Activated CD4-positive, alpha-beta memory T cell treated with anti-CD3 and anti-CD28 coated beads, Interleukin-2, amount 10 ng/mL, durations not matched to agents 7 days and 5 days (primary cell): ENCODE measurements at regions not wholly inside any gene's neighbourhood (a gene's known extent, or its start where the extent isn't known, plus 50 kb on each side); places are given as distances from the start of the nearest gene placed in this dataset.
"Not testable (repeated sequence)": the region's sequence is repeated elsewhere in the genome, so short reads cannot be mapped to it uniquely, and the experiment has no call there.

Experiments used
- CTCF ChIA-PET: fragments of 350-600 bp; sonication (Branson Sonifier 250); formaldehyde crosslinking; loops from one replicate; lab custom pipeline; 2021; ENCODE audit warnings: antibody characterized with exemption, inconsistent platforms; lab: Charles Lee
- POLR2A ChIA-PET: fragments of 350-600 bp; sonication (Branson Sonifier 250); formaldehyde crosslinking; loops from one replicate; lab custom pipeline; 2021; ENCODE audit warnings: antibody characterized with exemption; lab: Charles Lee
- DNase-seq: peaks from one replicate; pipeline ENCODE4 v3.0.0-alpha.2; 2020
- H3K27ac Mint-ChIP-seq: one replicate; pipeline ENCODE4 v1.8.0; 2021; ENCODE audit warnings: mild to moderate bottlenecking, mixed read lengths
- H3K27me3 Mint-ChIP-seq: one replicate; pipeline ENCODE4 v1.8.0; 2021; ENCODE audit warnings: mixed read lengths
- H3K36me3 Mint-ChIP-seq: one replicate; pipeline ENCODE4 v1.8.0; 2021; ENCODE audit warnings: low read depth, mixed read lengths
- H3K4me1 Mint-ChIP-seq: one replicate; pipeline ENCODE4 v1.8.0; 2021; ENCODE audit warnings: mixed read lengths
- H3K4me3 Mint-ChIP-seq: one replicate; pipeline ENCODE4 v1.8.0; 2021; ENCODE audit warnings: mild to moderate bottlenecking, mixed read lengths
- H3K9me3 Mint-ChIP-seq: one replicate; pipeline ENCODE4 v1.8.0; 2021; ENCODE audit warnings: mixed read lengths

DNA sequence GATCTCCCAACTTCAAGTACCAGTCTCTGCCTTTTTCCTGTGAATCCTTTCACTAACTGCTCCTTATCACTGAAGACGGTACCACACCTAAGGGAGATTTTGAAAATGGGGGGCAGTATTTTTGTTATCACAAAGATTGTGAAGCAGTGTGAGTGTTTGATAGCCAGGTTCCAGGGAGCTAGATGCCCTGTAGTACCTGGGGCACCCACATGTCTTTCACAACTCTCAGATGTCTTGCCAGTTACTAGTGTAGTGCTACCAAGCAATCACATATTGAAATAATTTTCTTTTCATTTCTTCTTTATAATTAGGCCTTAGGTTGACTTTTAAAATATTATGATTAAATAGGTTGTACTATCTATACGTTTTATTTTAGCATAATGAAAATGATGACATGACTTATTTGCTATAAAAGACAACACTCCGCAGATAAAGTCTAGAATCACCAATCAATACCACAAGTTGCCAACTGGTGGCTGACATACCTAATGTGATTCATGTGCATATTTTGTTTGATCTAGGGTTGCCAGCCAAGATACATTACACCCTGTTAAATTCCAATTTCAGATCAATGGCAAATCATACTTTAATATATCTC is 215.9 kb downstream of the EXOC5 start:
- POLR2A ChIA-PET: no interaction called here
- H3K9me3 Mint-ChIP-seq: no peaks in the 10 kb centered on the region
- H3K4me1 Mint-ChIP-seq: no peaks in the 10 kb centered on the region
- no peak overlapping the region for H3K27ac Mint-ChIP-seq
- H3K27me3 Mint-ChIP-seq: peaks cover 14% of the 10 kb centered on the region
- DNase-seq: no peak
- H3K36me3 Mint-ChIP-seq: no peaks in the 10 kb centered on the region
- H3K4me3 Mint-ChIP-seq: no peak overlapping the region
- CTCF ChIA-PET: interaction anchor here (1.4 kb wide), 1 partner anchor 13 kb away, joined by 3 read pairs; no protein-coding TSS in a partner anchor

- CTCF ChIA-PET: no interaction called here
Measured at GRCh38 chr14:57051633-57052032, 217.1 kb downstream of the EXOC5 start.

GRCh38 chr14:57049848-57050247 is 218.9 kb downstream of the EXOC5 start:
- no peaks in the 10 kb centered on the region for H3K4me1 Mint-ChIP-seq
- H3K36me3 Mint-ChIP-seq: no peaks in the 10 kb centered on the region
- POLR2A ChIA-PET: no interaction called here
- CTCF ChIA-PET: no interaction called here
- no peaks in the 10 kb centered on the region for H3K9me3 Mint-ChIP-seq
- no peak for DNase-seq
- H3K4me3 Mint-ChIP-seq: no peak overlapping the region
- no peak overlapping the region for H3K27ac Mint-ChIP-seq
- peaks cover 14% of the 10 kb centered on the region for H3K27me3 Mint-ChIP-seq

More at GRCh38 chr14:57051633-57052032, 217.1 kb downstream of the EXOC5 start:
- Mint-ChIP-seq H3K4me3 (no peak overlapping the region), H3K4me1 (no peaks in the 10 kb centered on the region), H3K27me3 (peaks cover 14% of the 10 kb centered on the region), H3K36me3 (no peaks in the 10 kb centered on the region), H3K27ac (no peak overlapping the region), H3K9me3 (no peaks in the 10 kb centered on the region)
- POLR2A ChIA-PET: no interaction called here
- DNase-seq: no peak

DNA sequence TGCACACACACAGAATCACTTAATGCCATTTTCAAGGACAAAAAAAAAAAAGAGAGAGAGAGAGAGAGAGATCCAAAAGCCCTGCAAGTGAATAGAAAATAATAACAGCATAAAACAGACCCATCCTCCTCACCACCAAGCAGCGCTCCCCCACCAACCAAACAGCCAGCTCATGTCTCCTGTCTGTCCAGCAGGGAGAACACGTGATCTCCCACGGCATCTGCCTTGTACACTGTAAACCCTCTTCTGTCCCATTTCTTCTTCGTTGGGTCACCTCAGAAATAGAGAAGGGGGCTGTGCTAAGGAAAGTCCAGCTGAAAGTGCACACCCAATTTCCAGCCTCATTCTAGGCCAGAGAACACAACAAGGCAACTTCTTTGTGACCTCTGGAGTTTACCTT is 222.5 kb downstream of the EXOC5 start:
- H3K4me1 Mint-ChIP-seq: no peaks in the 10 kb centered on the region
- no peaks in the 10 kb centered on the region for H3K36me3 Mint-ChIP-seq
- no peak overlapping the region for H3K4me3 Mint-ChIP-seq
- ChIA-PET POLR2A (no interaction called here), CTCF (no interaction called here)
- DNase-seq: no peak
- no peaks in the 10 kb centered on the region for H3K9me3 Mint-ChIP-seq
- peaks cover 12% of the 10 kb centered on the region for H3K27me3 Mint-ChIP-seq
- no peak overlapping the region for H3K27ac Mint-ChIP-seq

GRCh38 chr14:57044101-57044973 is 224.4 kb downstream of the EXOC5 start:
- H3K4me1 Mint-ChIP-seq, CTCF ChIA-PET, H3K27me3 Mint-ChIP-seq, H3K27ac Mint-ChIP-seq, H3K4me3 Mint-ChIP-seq, H3K9me3 Mint-ChIP-seq, POLR2A ChIA-PET, DNase-seq, H3K36me3 Mint-ChIP-seq: not testable (repeated sequence)

GRCh38 chr14:57038689-57039088 is 228.4 kb upstream of the OTX2 start:
- no peak overlapping the region for H3K4me3 Mint-ChIP-seq
- no peak for DNase-seq
- H3K36me3 Mint-ChIP-seq: no peaks in the 10 kb centered on the region
- H3K4me1 Mint-ChIP-seq: no peaks in the 10 kb centered on the region
- ChIA-PET CTCF (no interaction called here), POLR2A (no interaction called here)
- no peaks in the 10 kb centered on the region for H3K9me3 Mint-ChIP-seq
- H3K27me3 Mint-ChIP-seq: peaks cover 15% of the 10 kb centered on the region
- no peak overlapping the region for H3K27ac Mint-ChIP-seq

DNA sequence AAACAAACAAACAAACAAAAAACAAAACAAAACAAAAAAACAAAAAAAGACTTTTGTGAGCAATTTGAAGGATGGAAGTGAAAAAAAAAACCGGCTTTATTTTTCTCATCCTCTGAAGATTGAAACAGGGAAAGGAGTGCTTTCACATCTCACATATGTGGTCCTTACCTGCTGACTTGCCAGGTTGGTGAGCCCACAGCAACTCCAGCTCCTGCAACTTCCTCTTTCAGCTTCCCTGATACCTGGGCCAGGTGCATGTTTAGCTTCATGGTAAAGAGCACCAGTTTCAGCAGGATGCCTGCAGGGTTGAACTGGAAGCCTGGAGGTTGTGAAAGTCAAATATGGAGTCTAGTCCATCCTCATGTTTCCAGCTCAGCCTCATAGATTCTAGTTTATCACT is 221.2 kb upstream of the OTX2 start:
- no peaks in the 10 kb centered on the region for H3K36me3 Mint-ChIP-seq
- no peak overlapping the region for H3K4me3 Mint-ChIP-seq
- no peaks in the 10 kb centered on the region for H3K9me3 Mint-ChIP-seq
- no peaks in the 10 kb centered on the region for H3K4me1 Mint-ChIP-seq
- no peak for DNase-seq
- peaks cover 12% of the 10 kb centered on the region for H3K27me3 Mint-ChIP-seq
- ChIA-PET CTCF (no interaction called here), POLR2A (no interaction called here)
- H3K27ac Mint-ChIP-seq: no peak overlapping the region

DNA sequence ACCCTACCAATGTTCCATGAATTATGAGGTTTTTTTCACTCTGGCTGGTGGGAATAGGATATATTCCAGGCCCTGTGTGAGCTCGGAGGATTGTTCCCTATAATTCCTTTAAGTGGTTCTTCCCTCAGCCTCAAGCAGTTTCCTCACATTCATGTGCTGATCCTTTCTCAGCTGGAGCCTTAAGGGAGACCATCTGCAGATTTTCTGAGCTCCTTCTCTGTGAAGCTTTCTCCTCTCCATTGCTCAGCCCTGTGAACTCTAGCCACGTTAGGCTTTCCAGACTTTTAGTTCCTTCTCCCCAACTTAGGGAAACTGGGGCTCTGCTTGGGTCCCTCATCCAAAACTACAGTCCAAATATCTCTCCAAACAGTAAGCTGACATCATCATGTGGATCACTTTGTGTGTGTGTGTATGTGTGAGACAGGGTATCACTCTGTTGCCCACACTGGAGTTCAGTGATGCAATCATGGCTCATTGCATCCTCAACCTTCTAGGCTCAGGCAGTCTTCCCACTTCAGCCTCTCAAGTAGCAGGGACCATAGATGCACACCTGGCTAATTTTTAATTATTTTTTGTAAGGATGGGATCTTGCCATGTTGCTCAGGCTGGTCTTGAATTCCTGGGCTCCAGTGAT is 219.5 kb upstream of the OTX2 start:
- CTCF ChIA-PET: no interaction called here
- Mint-ChIP-seq H3K36me3 (no peaks in the 10 kb centered on the region), H3K9me3 (no peaks in the 10 kb centered on the region), H3K4me1 (no peaks in the 10 kb centered on the region), H3K27me3 (peaks cover 8% of the 10 kb centered on the region), H3K4me3 (no peak overlapping the region), H3K27ac (no peak overlapping the region)
- DNase-seq: no peak
- POLR2A ChIA-PET: no interaction called here

GRCh38 chr14:57025456-57025855 is 215.2 kb upstream of the OTX2 start:
- no peaks in the 10 kb centered on the region for H3K9me3 Mint-ChIP-seq

GRCh38 chr14:57022608-57023007 is 212.3 kb upstream of the OTX2 start:
- no peak for DNase-seq
- H3K27ac Mint-ChIP-seq: no peak overlapping the region
- ChIA-PET CTCF (no interaction called here), POLR2A (no interaction called here)
- no peaks in the 10 kb centered on the region for H3K9me3 Mint-ChIP-seq
- no peaks in the 10 kb centered on the region for H3K36me3 Mint-ChIP-seq
- H3K4me1 Mint-ChIP-seq: no peaks in the 10 kb centered on the region
- H3K4me3 Mint-ChIP-seq: no peak overlapping the region
- H3K27me3 Mint-ChIP-seq: peaks cover 2% of the 10 kb centered on the region

More at GRCh38 chr14:57025456-57025855, 215.2 kb upstream of the OTX2 start:
- DNase-seq: no peak
- peaks cover 5% of the 10 kb centered on the region for H3K27me3 Mint-ChIP-seq
- ChIA-PET POLR2A (no interaction called here), CTCF (no interaction called here)
- no peaks in the 10 kb centered on the region for H3K36me3 Mint-ChIP-seq
- no peak overlapping the region for H3K27ac Mint-ChIP-seq
- H3K4me3 Mint-ChIP-seq: no peak overlapping the region
- H3K4me1 Mint-ChIP-seq: no peaks in the 10 kb centered on the region

- Mint-ChIP-seq H3K27me3 (peaks cover 2% of the 10 kb centered on the region), H3K9me3 (peaks cover 7% of the 10 kb centered on the region), H3K36me3 (no peaks in the 10 kb centered on the region), H3K4me3 (no peak overlapping the region), H3K4me1 (no peaks in the 10 kb centered on the region), H3K27ac (no peak overlapping the region)
- ChIA-PET CTCF (no interaction called here), POLR2A (no interaction called here)
- no peak for DNase-seq
Measured at GRCh38 chr14:57018065-57018464, 207.8 kb upstream of the OTX2 start.

GRCh38 chr14:57013987-57014386 is 203.7 kb upstream of the OTX2 start:
- Mint-ChIP-seq H3K4me1 (no peaks in the 10 kb centered on the region), H3K4me3 (no peak overlapping the region), H3K36me3 (no peaks in the 10 kb centered on the region), H3K9me3 (peaks cover 7% of the 10 kb centered on the region), H3K27ac (no peak overlapping the region), H3K27me3 (peaks cover 7% of the 10 kb centered on the region)
- ChIA-PET CTCF (no interaction called here), POLR2A (no interaction called here)
- DNase-seq: no peak

GRCh38 chr14:57009585-57010515 is 199.6 kb upstream of the OTX2 start:
- ChIA-PET CTCF (no interaction called here), POLR2A (no interaction called here)
- no peak overlapping the region for H3K4me3 Mint-ChIP-seq
- H3K4me1 Mint-ChIP-seq: no peaks in the 10 kb centered on the region
- H3K27me3 Mint-ChIP-seq: peaks cover 11% of the 10 kb centered on the region
- H3K27ac Mint-ChIP-seq: no peak overlapping the region
- DNase-seq: no peak
- H3K36me3 Mint-ChIP-seq: no peaks in the 10 kb centered on the region
- H3K9me3 Mint-ChIP-seq: peaks cover 6% of the 10 kb centered on the region
